H9 (cell line): ENCODE measurements at regions not wholly inside any gene's neighbourhood (a gene's known extent, or its start where the extent isn't known, plus 50 kb on each side); places are given as distances from the start of the nearest gene placed in this dataset.

Experiments used
- DNase-seq: peaks from one replicate; pipeline ENCODE4 v3.0.0-alpha.2; 2017
- H2AFZ ChIP-seq: one replicate; pipeline ENCODE4 v1.6.1; 2013; ENCODE audit warnings: mild to moderate bottlenecking, low read length, control low read depth, moderate library complexity
- H2AK5ac ChIP-seq: 2 replicates; pipeline ENCODE4 v1.6.1; 2013; ENCODE audit warnings: low read length, control low read depth, mixed read lengths; ENCODE audit not compliant: insufficient read length
- H2BK120ac ChIP-seq: one replicate; pipeline ENCODE4 v1.6.1; 2013; ENCODE audit warnings: low read depth, mild to moderate bottlenecking, low read length, control low read depth, inconsistent platforms; ENCODE audit not compliant: poor library complexity, severe bottlenecking
- H2BK12ac ChIP-seq: 2 replicates; pipeline ENCODE4 v1.6.1; 2013; ENCODE audit warnings: low read length, control low read depth, mixed read lengths, low read depth; ENCODE audit not compliant: insufficient read length
- H2BK15ac ChIP-seq: 2 replicates; pipeline ENCODE4 v1.6.1; 2013; ENCODE audit warnings: low read depth, low read length, control low read depth
- H2BK20ac ChIP-seq: one replicate; pipeline ENCODE4 v1.6.1; 2013; ENCODE audit warnings: low read depth, mild to moderate bottlenecking, low read length, control low read depth, inconsistent platforms; ENCODE audit not compliant: poor library complexity, severe bottlenecking
- H2BK5ac ChIP-seq: 2 replicates; pipeline ENCODE4 v1.6.1; 2013; ENCODE audit warnings: low read length, control low read depth, mixed read lengths; ENCODE audit not compliant: insufficient read length
- H3K14ac ChIP-seq: 2 replicates; pipeline ENCODE4 v1.6.1; 2013; ENCODE audit warnings: low read length, control low read depth; ENCODE audit not compliant: insufficient read depth
- H3K18ac ChIP-seq: 2 replicates; pipeline ENCODE4 v1.6.1; 2013; ENCODE audit warnings: low read depth, mild to moderate bottlenecking, mixed read lengths, low read length, control low read depth; ENCODE audit not compliant: insufficient read length
- H3K23ac ChIP-seq: 2 replicates; pipeline ENCODE4 v1.6.1; 2013; ENCODE audit warnings: low read length, control low read depth, mixed read lengths, low read depth; ENCODE audit not compliant: insufficient read length
- H3K23me2 ChIP-seq: 2 replicates; pipeline ENCODE4 v1.6.1; 2013; ENCODE audit warnings: low read depth, mild to moderate bottlenecking, mixed read lengths, low read length, control low read depth; ENCODE audit not compliant: insufficient read length, poor library complexity, severe bottlenecking
- H3K27ac ChIP-seq: 2 replicates; pipeline ENCODE4 v1.5.1; 2013; ENCODE audit warnings: low read length, control low read depth, mixed read lengths, low read depth; ENCODE audit not compliant: insufficient read length
- H3K27me3 ChIP-seq: 2 replicates; pipeline ENCODE4 v1.6.1; 2013; ENCODE audit warnings: low read length, control low read depth, inconsistent platforms; ENCODE audit not compliant: insufficient read depth
- H3K4ac ChIP-seq: 2 replicates; pipeline ENCODE4 v1.6.1; 2013; ENCODE audit warnings: low read depth, mild to moderate bottlenecking, control low read depth, inconsistent platforms, low read length, moderate library complexity
- H3K4me1 ChIP-seq: 2 replicates; pipeline ENCODE4 v1.6.1; 2013; ENCODE audit warnings: low read length, control low read depth, inconsistent platforms; ENCODE audit not compliant: insufficient read depth
- H3K4me2 ChIP-seq: 2 replicates; pipeline ENCODE4 v1.6.1; 2013; ENCODE audit warnings: low read length, control low read depth, mixed read lengths; ENCODE audit not compliant: insufficient read length, insufficient read depth
- H3K56ac ChIP-seq: 2 replicates; pipeline ENCODE4 v1.6.1; 2013; ENCODE audit warnings: low read depth, mild to moderate bottlenecking, mixed read lengths, low read length, control low read depth; ENCODE audit not compliant: insufficient read length
- H3K79me1 ChIP-seq: 2 replicates; pipeline ENCODE4 v1.6.1; 2013; ENCODE audit warnings: low read depth, mild to moderate bottlenecking, moderate library complexity, low read length, control low read depth, inconsistent platforms; ENCODE audit not compliant: insufficient read depth, poor library complexity, severe bottlenecking
- H3K79me2 ChIP-seq: 2 replicates; pipeline ENCODE4 v1.6.1; 2013; ENCODE audit warnings: low read length, control low read depth, inconsistent platforms; ENCODE audit not compliant: insufficient read depth
- H3K9ac ChIP-seq: 2 replicates; pipeline ENCODE4 v1.6.1; 2013; ENCODE audit warnings: low read length, control low read depth, mixed read lengths; ENCODE audit not compliant: insufficient read length; ENCODE audit errors: extremely low read depth
- H3K9me3 ChIP-seq: one replicate; pipeline ENCODE4 v1.6.1; 2013; ENCODE audit warnings: low read depth, low read length, inconsistent platforms; ENCODE audit not compliant: control insufficient read depth
- H3T11ph ChIP-seq: one replicate; pipeline ENCODE4 v1.6.1; 2013; ENCODE audit warnings: mild to moderate bottlenecking, low read length, control low read depth, inconsistent platforms
- H4K20me1 ChIP-seq: one replicate; pipeline ENCODE4 v1.6.1; 2013; ENCODE audit not compliant: control insufficient read depth, insufficient read length, insufficient read depth
- H4K5ac ChIP-seq: 2 replicates; pipeline ENCODE4 v1.6.1; 2013; ENCODE audit warnings: low read depth, mild to moderate bottlenecking, mixed read lengths, low read length, control low read depth; ENCODE audit not compliant: insufficient read length
- H4K8ac ChIP-seq: replicated peaks from 2 replicates; pipeline ENCODE4 v1.6.1; 2013; ENCODE audit warnings: low read length, control low read depth, mixed read lengths, low read depth; ENCODE audit not compliant: insufficient read length
- H4K91ac ChIP-seq: 2 replicates; pipeline ENCODE4 v1.6.1; 2013; ENCODE audit warnings: low read depth, mild to moderate bottlenecking, moderate library complexity, mixed read lengths, low read length, control low read depth; ENCODE audit not compliant: insufficient read length
- H3K27ac Mint-ChIP-seq, 3 experiments: 2 replicates in 2 of 3; 3 replicates in 1 of 3; pipeline ENCODE4 v1.8.0; 2020 to 2021; ENCODE audit warnings: mixed read lengths in 3 of 3, mild to moderate bottlenecking in 1 of 3, moderate library complexity in 1 of 3
- H3K27me3 Mint-ChIP-seq: 2 replicates; pipeline ENCODE4 v1.8.0; 2021; ENCODE audit warnings: low read depth, mild to moderate bottlenecking, moderate library complexity, mixed read lengths
- H3K36me3 Mint-ChIP-seq, 3 experiments: 2 replicates in 2 of 3; 3 replicates in 1 of 3; pipeline ENCODE4 v1.8.0; 2020 to 2021; ENCODE audit warnings: low read depth in 3 of 3, mixed read lengths in 3 of 3; ENCODE audit not compliant: insufficient read depth in 1 of 3
- H3K4me1 Mint-ChIP-seq, 2 experiments: 2 replicates each; pipeline ENCODE4 v1.8.0; 2020; ENCODE audit warnings: mixed read lengths in 2 of 2
- H3K4me3 Mint-ChIP-seq, 2 experiments: 2 replicates in 1 of 2; 3 replicates in 1 of 2; pipeline ENCODE4 v1.8.0; 2020 to 2021; ENCODE audit warnings: mild to moderate bottlenecking in 2 of 2, mixed read lengths in 2 of 2, moderate library complexity in 1 of 2
- H3K9me3 Mint-ChIP-seq, 2 experiments: 2 replicates in 1 of 2; 3 replicates in 1 of 2; pipeline ENCODE4 v1.8.0; 2020; ENCODE audit warnings: mild to moderate bottlenecking in 2 of 2, mixed read lengths in 2 of 2, moderate library complexity in 1 of 2
- CTCF ChIP-seq: fragments of 200-600 bp; sonication (generic); conservative IDR thresholded peaks from 3 replicates; pipeline ENCODE4 v1.8.0; 2021; ENCODE audit warnings: antibody characterized with exemption, mild to moderate bottlenecking
- WGBS: extraction: QIAGEN DNeasy Blood & Tissue Kit; methylation state at CpG from one replicate; pipeline ENCODE4 v1.1.7; 2013; ENCODE audit warnings: missing lambda C conversion rate, low lambda C conversion rate, mixed read lengths; ENCODE audit not compliant: insufficient read length; ENCODE audit errors: extremely low coverage; 5-methylcytosine and 5-hydroxymethylcytosine counted together

DNA sequence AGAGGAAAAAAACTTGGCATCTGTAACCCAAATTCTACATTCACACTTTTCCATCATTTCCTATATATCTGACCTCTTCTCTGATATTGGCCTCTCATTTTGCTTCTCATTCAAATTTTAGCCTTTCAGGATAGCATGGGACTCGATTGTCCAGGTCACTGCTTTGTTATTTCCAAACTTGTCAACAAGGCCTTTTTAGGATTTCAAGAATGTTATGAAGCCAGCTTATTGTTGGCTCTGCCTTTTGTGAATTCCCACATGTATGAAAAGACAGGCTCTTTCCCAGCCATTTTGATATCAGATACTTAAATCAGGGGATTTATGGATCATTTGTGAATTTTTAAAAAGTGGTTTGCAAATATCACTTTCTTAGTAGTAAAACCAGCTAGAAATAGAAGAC lies 663.5 kb downstream of the NCAM2 start:
- Histone ChIP-seq H3K4me1 (no peaks in the 10 kb centered on the region), H2BK15ac (no peak overlapping the region), H2BK20ac (no peak overlapping the region), H3K27me3 (no peaks in the 10 kb centered on the region), H3K23me2 (no peaks in the 10 kb centered on the region), H2BK12ac (no peak overlapping the region), H2BK120ac (no peak overlapping the region), H3K18ac (no peak overlapping the region), H2BK5ac (no peak overlapping the region), H3K9ac (no peak overlapping the region), H4K5ac (no peak overlapping the region), H3K56ac (no peak overlapping the region), H3K14ac (no peak overlapping the region), H3K79me1 (no peaks in the 10 kb centered on the region), H4K8ac (no peak overlapping the region), H4K91ac (no peak overlapping the region), H4K20me1 (no peaks in the 10 kb centered on the region), H2AFZ (no peak overlapping the region), H3K79me2 (no peaks in the 10 kb centered on the region), H3K27ac (no peak overlapping the region), H3K23ac (no peak overlapping the region), H2AK5ac (no peak overlapping the region), H3K4me2 (no peak overlapping the region), H3T11ph (no peak overlapping the region), H3K9me3 (no peaks in the 10 kb centered on the region), H3K4ac (no peak overlapping the region)
- no peaks in the 10 kb centered on the region for H3K4me1 Mint-ChIP-seq
- H3K36me3 Mint-ChIP-seq: no peaks in the 10 kb centered on the region
- no CpG with 5 or more reads among the region's 1 CpG for WGBS
- H3K9me3 Mint-ChIP-seq: no peaks in the 10 kb centered on the region
- no peak for TF ChIP-seq CTCF
- H3K4me3 Mint-ChIP-seq: no peak overlapping the region
- H3K27me3 Mint-ChIP-seq: no peaks in the 10 kb centered on the region
- H3K27ac Mint-ChIP-seq: no peak overlapping the region
- DNase-seq: no peak
